Activated CD8-positive, alpha-beta memory T cell treated with anti-CD3 and anti-CD28 coated beads for 36 hours (primary cell): ENCODE measurements at regions not wholly inside any gene's neighbourhood (a gene's known extent, or its start where the extent isn't known, plus 50 kb on each side); places are given as distances from the start of the nearest gene placed in this dataset.
"Not testable (repeated sequence)": the region's sequence is repeated elsewhere in the genome, so short reads cannot be mapped to it uniquely, and the experiment has no call there.

Experiments used
- CTCF ChIA-PET: fragments of 350-600 bp; sonication (Branson Sonifier 250); formaldehyde crosslinking; loops from one replicate; lab custom pipeline; 2021; ENCODE audit warnings: antibody characterized with exemption; lab: Charles Lee
- POLR2A ChIA-PET: fragments of 350-600 bp; sonication (Branson Sonifier 250); formaldehyde crosslinking; loops from one replicate; lab custom pipeline; 2021; ENCODE audit warnings: antibody characterized with exemption; lab: Charles Lee

DNA sequence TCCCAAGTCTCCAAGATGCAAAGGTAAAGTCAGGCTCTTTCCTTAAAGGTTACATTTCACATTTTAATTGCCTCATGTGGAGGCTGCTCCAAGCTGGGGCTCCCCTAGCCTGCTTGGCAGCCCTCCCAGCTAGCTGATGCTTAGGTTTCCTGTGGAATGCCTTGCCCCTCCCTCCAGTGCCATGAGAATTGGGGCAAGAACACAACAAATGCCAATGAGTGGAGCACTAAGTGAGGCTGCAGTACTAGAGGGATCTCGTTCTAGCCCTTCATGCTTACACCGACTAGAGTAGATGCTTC is 597.7 kb downstream of the MID1IP1 start:
- CTCF ChIA-PET = no interaction called here
- POLR2A ChIA-PET = no interaction called here

GRCh38 chrX:39399387-39399786 is 598.1 kb downstream of the MID1IP1 start:
- ChIA-PET CTCF (no interaction called here), POLR2A (no interaction called here)

- CTCF ChIA-PET = no interaction called here
- POLR2A ChIA-PET = no interaction called here
Observed at GRCh38 chrX:39401483-39402110, 600.3 kb downstream of the MID1IP1 start.

DNA sequence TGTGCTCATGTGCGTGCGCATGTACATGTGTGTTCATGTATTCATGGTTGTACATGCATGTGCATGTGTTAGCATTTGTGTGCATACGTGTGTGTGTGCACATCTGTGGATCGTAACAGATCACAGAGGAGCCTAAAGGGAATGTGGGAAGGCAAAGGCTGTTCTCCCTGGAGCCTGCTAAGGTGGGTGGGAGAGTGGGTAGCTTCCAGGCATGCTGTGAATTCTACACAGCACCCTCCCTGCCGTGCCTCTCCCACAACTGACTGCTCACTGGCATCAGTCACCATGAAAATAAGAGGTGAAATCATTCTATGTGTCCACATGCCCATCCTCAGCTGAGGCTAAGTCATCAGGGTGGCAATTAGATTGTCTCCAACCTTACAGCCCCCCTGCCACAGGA is 600.9 kb downstream of the MID1IP1 start:
- ChIA-PET POLR2A (no interaction called here), CTCF (no interaction called here)

- POLR2A ChIA-PET = no interaction called here
Observed at GRCh38 chrX:39406799-39407198, 605.5 kb downstream of the MID1IP1 start.

DNA sequence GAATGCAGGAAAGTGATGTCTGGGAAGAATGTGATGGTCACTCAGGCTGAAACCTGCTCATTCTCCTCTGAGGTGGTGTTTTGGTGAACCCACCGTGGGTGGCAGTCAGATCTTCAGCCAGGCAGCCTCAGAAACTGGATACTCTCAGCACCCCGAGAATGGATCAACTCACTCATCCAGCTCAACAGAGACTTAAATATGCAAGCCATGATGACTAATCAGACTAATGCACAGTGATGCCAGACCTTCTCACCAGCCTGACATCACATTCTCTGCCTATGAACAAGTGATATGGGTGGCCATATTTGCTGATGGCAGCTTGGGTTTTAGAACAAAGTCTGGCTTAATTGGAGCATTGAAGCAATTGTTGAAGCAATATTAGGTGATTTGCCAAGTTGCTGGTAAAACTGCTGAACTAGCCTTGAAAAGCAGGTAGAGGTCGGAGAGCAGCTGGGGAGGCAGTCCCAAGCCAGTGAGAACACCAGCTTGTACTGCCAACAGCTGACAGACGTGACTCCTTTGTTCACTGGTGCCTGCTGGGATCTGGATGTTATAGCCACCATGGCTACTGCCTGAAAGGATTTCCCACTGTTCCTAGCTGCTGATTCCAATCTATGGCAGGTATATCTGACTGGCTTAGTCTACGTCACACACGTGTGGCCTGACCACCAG is 608.1 kb downstream of the MID1IP1 start:
- CTCF ChIA-PET = no interaction called here
- POLR2A ChIA-PET = no interaction called here

More at GRCh38 chrX:39406799-39407198, 605.5 kb downstream of the MID1IP1 start:
- CTCF ChIA-PET = no interaction called here

DNA sequence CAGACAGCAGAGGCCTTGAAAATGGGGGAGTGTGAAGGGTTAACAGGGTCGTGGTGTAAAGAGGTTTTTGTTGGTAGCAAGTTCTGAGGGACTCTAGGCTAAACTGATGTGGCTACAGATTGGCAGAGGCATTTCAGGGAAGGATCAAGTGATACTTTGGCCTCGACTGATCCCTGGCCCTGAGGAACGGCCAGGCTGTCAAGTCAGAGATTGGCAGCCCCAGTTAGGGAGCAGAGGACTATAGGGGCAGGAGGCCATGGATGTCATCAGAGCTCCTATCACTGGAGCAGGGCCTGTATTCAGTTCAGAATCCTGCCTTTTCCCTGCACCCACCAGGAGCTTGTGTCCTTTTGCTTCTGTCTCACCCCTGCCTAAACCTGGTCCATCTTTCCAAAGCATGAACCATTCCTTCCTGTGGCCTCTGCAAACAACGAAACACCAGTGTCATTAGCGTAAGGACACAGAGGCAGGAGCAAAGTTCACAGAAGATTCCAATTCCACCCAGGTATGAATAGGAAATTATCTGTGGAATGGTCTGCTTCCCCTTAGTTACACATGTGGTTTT is 613.1 kb downstream of the MID1IP1 start:
- POLR2A ChIA-PET = no interaction called here
- CTCF ChIA-PET = no interaction called here

DNA sequence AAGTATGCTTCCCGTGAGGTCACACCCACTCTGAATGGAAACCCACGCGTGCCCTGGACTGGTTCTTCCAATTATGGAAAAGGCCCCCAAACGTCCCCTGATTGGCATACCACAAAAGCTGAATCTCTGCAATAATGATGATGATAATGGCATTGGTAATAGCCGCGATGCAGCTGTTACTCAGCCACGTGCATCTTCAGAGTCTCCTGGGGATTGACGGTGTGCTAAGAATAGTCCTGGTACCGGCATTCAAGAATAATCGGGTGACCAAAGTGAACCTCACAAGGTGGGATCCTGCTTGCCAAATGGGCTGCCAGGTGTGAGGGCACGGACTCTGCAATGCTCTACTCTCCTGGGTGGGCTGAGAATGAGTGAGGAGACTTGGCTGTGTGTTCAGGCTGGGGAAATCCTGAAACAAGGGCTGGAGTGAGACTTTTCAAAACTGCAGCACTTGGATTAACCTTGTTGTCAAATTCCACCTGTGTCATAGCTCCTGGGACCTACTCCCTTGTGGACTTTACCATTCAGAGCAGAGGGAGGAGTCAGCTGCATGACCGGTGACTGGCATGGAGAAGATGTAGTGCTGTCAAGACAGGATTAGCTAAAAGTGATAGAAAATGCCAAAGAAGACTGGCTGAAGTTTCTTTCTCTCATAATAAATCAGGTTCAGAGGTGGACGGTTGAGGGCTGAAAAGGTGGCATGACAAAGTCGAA is 615.4 kb downstream of the MID1IP1 start:
- POLR2A ChIA-PET = no interaction called here
- CTCF ChIA-PET = no interaction called here

DNA sequence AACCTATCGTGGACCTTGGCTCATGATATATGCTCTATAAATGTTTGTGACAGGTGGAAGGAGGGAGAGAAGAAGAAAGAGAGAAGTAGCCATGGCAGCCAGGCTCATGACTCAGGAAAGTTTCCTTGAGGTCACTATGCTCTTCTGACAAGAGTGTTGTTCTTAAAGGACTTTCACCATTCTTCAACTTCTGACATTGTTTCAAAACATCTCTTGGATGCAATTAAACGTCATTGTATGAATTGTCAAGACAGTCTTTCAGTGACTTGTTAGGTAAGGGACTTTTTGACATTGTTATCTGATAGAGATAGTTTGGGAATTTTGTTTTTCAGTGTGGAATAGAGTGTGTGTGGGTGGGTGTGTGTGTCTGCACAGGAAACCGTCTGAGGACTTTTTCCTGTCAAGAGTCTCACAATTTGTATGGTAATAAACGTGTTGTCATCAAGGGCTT is 617.0 kb downstream of the MID1IP1 start:
- POLR2A ChIA-PET = no interaction called here
- CTCF ChIA-PET = no interaction called here

DNA sequence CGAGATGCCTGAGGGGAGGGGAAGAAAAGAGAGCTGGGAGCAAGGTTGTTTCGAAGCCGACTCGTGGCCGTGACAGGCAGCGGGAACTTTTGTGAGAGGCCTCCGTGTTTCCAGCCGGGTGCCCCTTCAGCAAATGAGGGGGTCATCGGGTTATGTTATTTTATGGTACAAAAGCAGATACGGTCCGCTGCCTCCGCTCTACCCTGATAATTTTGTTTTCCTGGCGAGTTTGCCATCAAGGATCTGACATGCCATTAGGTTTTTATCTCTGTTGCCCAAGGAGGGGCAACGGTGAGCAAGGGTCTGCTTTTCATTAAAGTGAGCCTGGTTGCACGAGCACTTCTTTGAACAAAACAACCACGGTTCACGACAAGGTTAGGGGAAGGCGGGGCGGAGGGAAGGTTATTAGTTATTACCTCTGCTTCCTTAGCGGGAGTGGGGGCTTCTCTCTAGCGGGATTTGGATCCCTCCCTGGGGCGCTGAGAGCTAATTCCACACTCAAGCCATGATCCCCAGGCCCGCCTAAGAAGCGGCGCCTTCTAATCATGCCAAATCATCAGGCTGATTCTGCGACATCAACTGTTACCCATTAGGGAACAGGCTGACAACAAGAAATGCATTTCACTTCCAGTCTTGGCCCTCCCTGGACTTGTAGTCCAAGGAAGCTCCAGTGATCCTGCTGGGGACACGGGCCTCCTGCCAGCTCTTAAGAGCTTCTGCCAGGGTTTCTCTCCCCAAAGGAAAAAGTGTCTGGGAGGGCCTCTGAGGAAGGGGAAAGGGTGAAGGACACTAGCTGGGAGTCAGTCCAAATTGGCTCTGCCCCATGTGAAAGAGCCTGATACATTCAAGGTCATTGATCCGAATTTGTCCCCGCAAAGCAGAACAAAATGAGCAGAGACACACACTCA is 617.7 kb downstream of the MID1IP1 start:
- ChIA-PET POLR2A (no interaction called here), CTCF (no interaction called here)

- POLR2A ChIA-PET = no interaction called here
- CTCF ChIA-PET = no interaction called here
Observed at GRCh38 chrX:39421006-39421405, 619.7 kb downstream of the MID1IP1 start.

DNA sequence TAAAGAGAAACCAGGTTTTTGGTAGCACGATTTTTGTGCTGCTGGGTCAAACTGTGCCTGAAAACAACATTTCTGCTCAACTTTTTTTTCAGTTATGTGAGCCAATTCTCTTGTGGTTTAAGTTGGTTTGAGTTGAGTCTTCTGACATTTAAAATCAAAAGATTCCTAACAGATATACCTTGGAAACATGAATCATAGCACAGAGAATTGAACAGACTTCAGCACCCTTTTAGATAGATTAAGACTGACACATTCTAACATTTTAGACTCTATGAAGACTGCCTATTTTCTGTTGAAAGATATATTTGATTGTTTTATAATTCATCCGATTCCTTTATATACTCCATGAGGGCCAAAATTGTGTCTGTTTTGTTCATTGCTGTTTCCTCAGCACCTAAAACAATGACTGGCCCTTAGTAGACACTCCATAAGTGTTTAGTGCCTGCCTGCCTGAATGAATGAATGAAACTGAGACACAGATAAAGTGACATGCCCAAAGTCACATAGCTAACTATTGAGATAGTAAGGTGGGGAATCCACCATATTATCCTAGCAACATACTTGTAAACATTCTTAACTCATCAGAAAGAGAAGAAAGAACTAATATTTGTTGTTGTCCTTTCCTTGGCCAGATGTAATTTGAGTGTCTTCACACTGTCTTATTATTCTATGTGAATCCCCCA is 624.0 kb downstream of the MID1IP1 start:
- ChIA-PET CTCF (no interaction called here), POLR2A (no interaction called here)

GRCh38 chrX:39426101-39426500 is 624.8 kb downstream of the MID1IP1 start:
- CTCF ChIA-PET = no interaction called here
- POLR2A ChIA-PET = no interaction called here

DNA sequence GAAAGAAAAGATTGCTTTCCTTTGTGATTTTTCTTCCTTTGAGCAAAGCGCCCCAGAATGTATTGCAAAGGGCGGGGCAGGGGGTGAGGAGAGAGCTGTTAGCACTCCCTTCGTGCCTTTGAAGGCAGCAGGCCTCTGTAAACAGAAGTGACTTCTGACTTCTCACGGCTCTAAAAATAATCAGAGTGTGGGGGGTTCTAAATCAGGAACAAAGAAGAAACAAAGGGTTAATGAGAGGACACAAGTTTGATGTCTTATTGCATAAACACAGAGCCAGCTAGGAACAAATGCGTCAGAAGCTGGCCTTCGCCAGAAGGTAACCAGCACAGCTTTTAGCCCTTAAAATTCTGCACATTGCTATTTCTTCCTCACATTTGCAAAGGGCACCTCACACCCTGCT is 626.2 kb downstream of the MID1IP1 start:
- CTCF ChIA-PET = no interaction called here
- POLR2A ChIA-PET = no interaction called here

- POLR2A ChIA-PET = no interaction called here
Observed at GRCh38 chrX:39427906-39428305, 626.6 kb downstream of the MID1IP1 start.

GRCh38 chrX:39430551-39430950 is 629.3 kb downstream of the MID1IP1 start:
- POLR2A ChIA-PET = no interaction called here
- CTCF ChIA-PET = no interaction called here

More at GRCh38 chrX:39427906-39428305, 626.6 kb downstream of the MID1IP1 start:
- CTCF ChIA-PET = no interaction called here

- POLR2A ChIA-PET = no interaction called here
- CTCF ChIA-PET = no interaction called here
Observed at GRCh38 chrX:39431893-39432292, 630.6 kb downstream of the MID1IP1 start.

- POLR2A ChIA-PET, CTCF ChIA-PET: not testable (repeated sequence)
Observed at GRCh38 chrX:39434671-39435070, 633.4 kb downstream of the MID1IP1 start.

GRCh38 chrX:39436538-39436937 is 635.3 kb downstream of the MID1IP1 start:
- CTCF ChIA-PET, POLR2A ChIA-PET: not testable (repeated sequence)
